ENCODE measurements at regions not wholly inside any gene's neighbourhood (a gene's known extent, or its start where the extent isn't known, plus 50 kb on each side); places are given as distances from the start of the nearest gene placed in this dataset.

GRCh38 chr15:87566236-87566635 lies 690.3 kb downstream of the NTRK3 start:
- no peak for TF ChIP-seq POLR2A (IDR thresholded peaks at IDR 0.05; ENCODE audit: low read length)
- no peak for TF ChIP-seq GATA1 (IDR thresholded peaks at IDR 0.05; ENCODE audit: low read depth, low read length)
